Inflammatory macrophage (primary cell): ENCODE measurements at regions not wholly inside any gene's neighbourhood (a gene's known extent, or its start where the extent isn't known, plus 50 kb on each side); places are given as distances from the start of the nearest gene placed in this dataset.

Experiments used
- DNase-seq, 2 donors: peaks; one replicate each; pipeline ENCODE4 v3.0.0-alpha.2; 2020 to 2022

DNA sequence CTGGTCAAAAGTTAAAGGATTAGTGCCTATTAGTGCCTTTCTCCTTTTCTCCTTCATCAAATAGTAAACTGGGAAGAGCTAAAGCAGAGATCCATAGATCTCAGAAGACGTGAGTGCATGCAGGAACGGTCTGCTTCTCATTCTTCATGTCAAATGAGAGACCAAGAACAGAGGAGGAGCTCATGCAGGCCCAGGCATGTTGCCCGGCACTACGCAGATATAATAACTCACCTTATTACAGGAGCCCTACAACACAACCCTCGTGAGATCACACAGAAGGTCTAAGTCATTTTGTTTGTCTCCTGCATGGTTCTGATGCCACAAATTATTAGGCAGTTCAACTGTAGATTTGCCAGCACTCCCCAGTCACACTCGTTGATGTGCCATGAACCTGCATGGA lies 71.8 kb downstream of the CMPK2 start:
- DNase-seq, result no peak

- DNase-seq, result no peak
These were observed 71.3 kb downstream of the CMPK2 start for GRCh38 chr2:6794448-6794847.
